Neural cell (in vitro differentiated cells): ENCODE measurements at regions not wholly inside any gene's neighbourhood (a gene's known extent, or its start where the extent isn't known, plus 50 kb on each side); places are given as distances from the start of the nearest gene placed in this dataset.

ENCODE experiments used
- H2AFZ ChIP-seq: fragments of 200-600, 300-800 bp; sonication (generic), shearing (Covaris generic); 2 replicates; pipeline ENCODE4 v1.6.0; 2014; ENCODE audit warnings: low read depth, mild to moderate bottlenecking, antibody characterized with exemption, low read length, moderate library complexity
- H3F3A ChIP-seq: fragments of 200-600 bp; shearing (Covaris generic); 2 replicates; pipeline ENCODE4 v1.6.1; 2016; ENCODE audit warnings: mild to moderate bottlenecking, moderate library complexity, mixed read lengths, antibody characterized with exemption, low read length; ENCODE audit not compliant: insufficient read depth, poor library complexity, severe bottlenecking
- H3K27ac ChIP-seq: fragments of 200-600, 300-800 bp; sonication (generic), shearing (Covaris generic); 2 replicates; pipeline ENCODE4 v1.5.1; 2014; ENCODE audit warnings: mild to moderate bottlenecking, low read length, moderate library complexity
- H3K27me3 ChIP-seq: fragments of 300-800, 200-600 bp; sonication (generic), shearing (Covaris generic); 2 replicates; pipeline ENCODE4 v1.6.0; 2014; ENCODE audit warnings: mild to moderate bottlenecking, low read depth, low read length, moderate library complexity; ENCODE audit not compliant: insufficient read depth
- H3K36me3 ChIP-seq: fragments of 300-800, 200-600 bp; sonication (generic), shearing (Covaris generic); 2 replicates; pipeline ENCODE4 v1.5.1; 2014; ENCODE audit warnings: mild to moderate bottlenecking, antibody characterized with exemption, low read length, moderate library complexity; ENCODE audit not compliant: insufficient read depth
- H3K4me2 ChIP-seq: fragments of 300-800, 200-600 bp; sonication (generic), shearing (Covaris generic); 2 replicates; pipeline ENCODE4 v1.6.0; 2014; ENCODE audit warnings: mild to moderate bottlenecking, low read length
- H3K4me3 ChIP-seq: fragments of 300-800, 200-600 bp; sonication (generic), shearing (Covaris generic); 2 replicates; pipeline ENCODE4 v1.5.1; 2014; ENCODE audit warnings: mild to moderate bottlenecking, low read length, moderate library complexity
- H3K79me2 ChIP-seq: fragments of 200-600 bp; shearing (Covaris generic); replicated peaks from 2 replicates; pipeline ENCODE4 v1.6.0; 2014; ENCODE audit warnings: mild to moderate bottlenecking, low read length, moderate library complexity; ENCODE audit not compliant: insufficient read depth
- H3K9ac ChIP-seq: fragments of 300-800, 200-600 bp; sonication (generic), shearing (Covaris generic); 2 replicates; pipeline ENCODE4 v1.6.1; 2016; ENCODE audit warnings: mild to moderate bottlenecking, low read length, mixed read lengths
- H3K9me2 ChIP-seq: fragments of 200-600 bp; shearing (Covaris generic); 2 replicates; pipeline ENCODE4 v1.6.1; 2016; ENCODE audit warnings: mild to moderate bottlenecking, low read length, mixed read lengths; ENCODE audit not compliant: insufficient read depth
- H3K9me3 ChIP-seq: fragments of 200-600, 300-800 bp; sonication (generic), shearing (Covaris generic); 2 replicates; pipeline ENCODE4 v1.6.1; 2016; ENCODE audit warnings: mild to moderate bottlenecking, mixed run types, low read length, moderate library complexity, mixed read lengths
- H4K20me1 ChIP-seq: fragments of 200-600 bp; shearing (Covaris generic); 2 replicates; pipeline ENCODE4 v1.6.1; 2016; ENCODE audit warnings: mild to moderate bottlenecking, mixed run types; ENCODE audit not compliant: insufficient read depth
- CTCF ChIP-seq: fragments of 450-650 bp; IDR thresholded peaks from 2 replicates; pipeline ENCODE4 v1.5.1; 2014; ENCODE audit warnings: antibody characterized with exemption, mild to moderate bottlenecking, moderate library complexity; ENCODE audit not compliant: poor library complexity, severe bottlenecking
- EP300 ChIP-seq: fragments of 450-650 bp; conservative IDR thresholded peaks from 2 replicates; pipeline ENCODE4 v1.6.1; 2014; ENCODE audit warnings: antibody characterized with exemption, mild to moderate bottlenecking, moderate library complexity; ENCODE audit not compliant: poor library complexity, severe bottlenecking
- EZH2 ChIP-seq: fragments of 200-600, 300-800 bp; shearing (Covaris generic), sonication (generic); IDR thresholded peaks from 2 replicates; pipeline ENCODE4 v1.6.1; 2014; ENCODE audit warnings: antibody characterized with exemption, low read length, borderline replicate concordance, mild to moderate bottlenecking; ENCODE audit not compliant: insufficient read depth, poor library complexity, severe bottlenecking
- MXI1 ChIP-seq: fragments of 450-650 bp; conservative IDR thresholded peaks from 2 replicates; pipeline ENCODE4 v1.6.1; 2014; ENCODE audit warnings: antibody characterized with exemption, mild to moderate bottlenecking; ENCODE audit not compliant: poor library complexity, severe bottlenecking
- POLR2AphosphoS5 ChIP-seq: IDR thresholded peaks from 2 replicates; pipeline ENCODE4 v1.6.1; 2012
- RAD21 ChIP-seq: fragments of 450-650 bp; conservative IDR thresholded peaks from 2 replicates; pipeline ENCODE4 v1.6.1; 2014; ENCODE audit warnings: antibody characterized with exemption, mild to moderate bottlenecking, moderate library complexity
- SMC3 ChIP-seq: fragments of 450-650 bp; conservative IDR thresholded peaks from 2 replicates; pipeline ENCODE4 v1.6.1; 2014; ENCODE audit warnings: antibody characterized with exemption, mild to moderate bottlenecking, moderate library complexity; ENCODE audit not compliant: poor library complexity
- TAF1 ChIP-seq: IDR thresholded peaks from 2 replicates; pipeline ENCODE4 v1.6.1; 2012; ENCODE audit warnings: low read depth
- TF ChIP-seq, protein P1 (sequence below): IDR thresholded peaks from 2 replicates; pipeline ENCODE4 v1.6.1; 2012; ENCODE audit warnings: borderline replicate concordance

DNA sequence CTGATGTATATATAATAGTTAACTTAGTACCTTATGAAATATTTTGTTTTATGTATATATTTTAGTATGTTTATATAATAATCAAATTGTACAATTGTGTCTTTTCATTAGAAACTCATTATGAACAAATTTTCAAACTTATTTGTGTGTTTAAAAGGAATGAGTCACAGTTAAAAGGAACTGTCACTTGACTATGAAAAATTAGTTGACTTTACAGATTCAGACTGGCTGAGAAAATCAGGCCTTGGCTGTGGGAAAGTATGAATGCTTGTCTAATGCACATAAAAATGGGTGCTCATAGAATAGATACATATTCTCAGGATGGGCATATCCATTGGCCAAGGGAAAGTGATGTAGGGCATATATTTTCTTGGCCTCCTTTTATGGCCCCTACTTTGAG, 576.8 kb downstream of the SATB2 start:
- H3K4me2 ChIP-seq, result no peak overlapping the region
- H3K9me2 ChIP-seq, result no peaks in the 10 kb centered on the region
- no peak overlapping the region for H2AFZ ChIP-seq
- no peaks in the 10 kb centered on the region for H3K9me3 ChIP-seq
- H3K27ac ChIP-seq, result no peak overlapping the region
- H3K9ac ChIP-seq, result no peak overlapping the region
- H3F3A ChIP-seq, result no peaks in the 10 kb centered on the region
- TF ChIP-seq RAD21 (no peak), MXI1 (no peak), EZH2 (no peak), EP300 (no peak), SMC3 (no peak), TAF1 (no peak), POLR2AphosphoS5 (no peak), CTCF (no peak)
- TF ChIP-seq, protein P1, sequence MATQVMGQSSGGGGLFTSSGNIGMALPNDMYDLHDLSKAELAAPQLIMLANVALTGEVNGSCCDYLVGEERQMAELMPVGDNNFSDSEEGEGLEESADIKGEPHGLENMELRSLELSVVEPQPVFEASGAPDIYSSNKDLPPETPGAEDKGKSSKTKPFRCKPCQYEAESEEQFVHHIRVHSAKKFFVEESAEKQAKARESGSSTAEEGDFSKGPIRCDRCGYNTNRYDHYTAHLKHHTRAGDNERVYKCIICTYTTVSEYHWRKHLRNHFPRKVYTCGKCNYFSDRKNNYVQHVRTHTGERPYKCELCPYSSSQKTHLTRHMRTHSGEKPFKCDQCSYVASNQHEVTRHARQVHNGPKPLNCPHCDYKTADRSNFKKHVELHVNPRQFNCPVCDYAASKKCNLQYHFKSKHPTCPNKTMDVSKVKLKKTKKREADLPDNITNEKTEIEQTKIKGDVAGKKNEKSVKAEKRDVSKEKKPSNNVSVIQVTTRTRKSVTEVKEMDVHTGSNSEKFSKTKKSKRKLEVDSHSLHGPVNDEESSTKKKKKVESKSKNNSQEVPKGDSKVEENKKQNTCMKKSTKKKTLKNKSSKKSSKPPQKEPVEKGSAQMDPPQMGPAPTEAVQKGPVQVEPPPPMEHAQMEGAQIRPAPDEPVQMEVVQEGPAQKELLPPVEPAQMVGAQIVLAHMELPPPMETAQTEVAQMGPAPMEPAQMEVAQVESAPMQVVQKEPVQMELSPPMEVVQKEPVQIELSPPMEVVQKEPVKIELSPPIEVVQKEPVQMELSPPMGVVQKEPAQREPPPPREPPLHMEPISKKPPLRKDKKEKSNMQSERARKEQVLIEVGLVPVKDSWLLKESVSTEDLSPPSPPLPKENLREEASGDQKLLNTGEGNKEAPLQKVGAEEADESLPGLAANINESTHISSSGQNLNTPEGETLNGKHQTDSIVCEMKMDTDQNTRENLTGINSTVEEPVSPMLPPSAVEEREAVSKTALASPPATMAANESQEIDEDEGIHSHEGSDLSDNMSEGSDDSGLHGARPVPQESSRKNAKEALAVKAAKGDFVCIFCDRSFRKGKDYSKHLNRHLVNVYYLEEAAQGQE, result no peak
- no peaks in the 10 kb centered on the region for H4K20me1 ChIP-seq
- no peaks in the 10 kb centered on the region for H3K79me2 ChIP-seq
- no peak overlapping the region for H3K4me3 ChIP-seq
- H3K27me3 ChIP-seq, result no peaks in the 10 kb centered on the region
- no peaks in the 10 kb centered on the region for H3K36me3 ChIP-seq

DNA sequence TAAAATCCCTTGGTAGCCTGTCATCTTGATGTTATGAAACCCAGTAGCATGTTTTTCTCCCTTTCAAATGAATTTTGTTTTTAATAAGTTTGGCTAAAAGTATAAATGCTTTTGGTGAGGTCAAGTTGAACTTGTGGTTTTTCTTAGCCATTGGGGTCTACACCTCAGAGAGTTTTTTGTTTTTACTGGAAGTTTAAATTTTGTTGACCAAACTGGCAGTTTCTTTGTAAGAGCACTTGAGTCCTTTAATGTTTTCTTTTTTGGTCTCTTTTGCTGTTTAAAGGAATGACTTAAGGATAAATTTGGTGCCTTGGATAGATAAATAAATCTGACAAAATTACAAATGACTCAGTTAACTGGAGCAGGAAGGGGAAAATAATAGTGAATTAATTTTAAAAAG, 577.3 kb downstream of the SATB2 start:
- Histone ChIP-seq H3K79me2 (no peaks in the 10 kb centered on the region), H3F3A (no peaks in the 10 kb centered on the region), H3K4me3 (no peak overlapping the region), H2AFZ (no peak overlapping the region), H3K9me2 (no peaks in the 10 kb centered on the region), H4K20me1 (no peaks in the 10 kb centered on the region), H3K27ac (no peak overlapping the region), H3K36me3 (no peaks in the 10 kb centered on the region), H3K4me2 (no peak overlapping the region), H3K9ac (no peak overlapping the region), H3K27me3 (no peaks in the 10 kb centered on the region), H3K9me3 (no peaks in the 10 kb centered on the region)
- no peak for TF ChIP-seq TAF1
- TF ChIP-seq POLR2AphosphoS5, result no peak
- TF ChIP-seq CTCF, result no peak
